K562 (cell line): ENCODE measurements at regions not wholly inside any gene's neighbourhood (a gene's known extent, or its start where the extent isn't known, plus 50 kb on each side); places are given as distances from the start of the nearest gene placed in this dataset.

Source experiments
- ADNP ChIP-seq: fragments of 200-800 bp; sonication (Bioruptor generic); IDR thresholded peaks from 2 replicates; pipeline ENCODE4 v1.6.1; 2016; ENCODE audit warnings: missing genetic modification characterization, missing compliant biosample characterization
- BACH1 ChIP-seq: fragments of 200-800 bp; sonication (Bioruptor generic); IDR thresholded peaks from 2 replicates; pipeline ENCODE4 v1.6.1; 2016; ENCODE audit warnings: missing genetic modification characterization, missing compliant biosample characterization
- CBFA2T2 ChIP-seq: fragments of 450-650 bp; conservative IDR thresholded peaks from 2 replicates; pipeline ENCODE4 v1.6.1; 2017; ENCODE audit warnings: mild to moderate bottlenecking
- CBX2 ChIP-seq: fragments of 200-600 bp; sonication (generic); IDR thresholded peaks from one replicate; pipeline ENCODE4 v1.6.1; 2012; ENCODE audit warnings: mild to moderate bottlenecking, low read length, inconsistent platforms; ENCODE audit not compliant: insufficient read depth, poor library complexity, severe bottlenecking
- CCAR2 ChIP-seq: fragments of 200-400 bp; formaldehyde crosslinking; IDR thresholded peaks from 2 replicates; pipeline ENCODE4 v1.6.1; 2017; ENCODE audit warnings: mild to moderate bottlenecking, low read depth, low read length
- CCNT2 ChIP-seq: IDR thresholded peaks from 2 replicates; pipeline ENCODE4 v1.6.1; 2011; ENCODE audit warnings: borderline replicate concordance, low read depth, mild to moderate bottlenecking, moderate library complexity, mixed read lengths, low read length; ENCODE audit not compliant: insufficient read length; ENCODE audit errors: extremely low read depth
- DPF2 ChIP-seq: fragments of 450-650 bp; IDR thresholded peaks from 2 replicates; pipeline ENCODE4 v1.6.1; 2016
- E2F3 ChIP-seq: fragments of 250-450 bp; sonication (Bioruptor Pico); IDR thresholded peaks from 2 replicates; pipeline ENCODE4 v1.4.0; 2020; ENCODE audit warnings: mild to moderate bottlenecking
- E2F8 ChIP-seq: fragments of 450-650 bp; IDR thresholded peaks from 2 replicates; pipeline ENCODE4 v1.7.1; 2018; ENCODE audit warnings: mild to moderate bottlenecking, low read depth; ENCODE audit not compliant: partially characterized antibody
- GATAD2A ChIP-seq: fragments of 450-650 bp; IDR thresholded peaks from 2 replicates; pipeline ENCODE4 v1.6.1; 2017
- MAFF ChIP-seq: IDR thresholded peaks from 2 replicates; pipeline ENCODE4 v1.6.1; 2012; ENCODE audit warnings: low read length, improper control_type of control experiment
- MAFG ChIP-seq: fragments of 450-650 bp; conservative IDR thresholded peaks from 2 replicates; pipeline ENCODE4 v1.6.1; 2016; ENCODE audit warnings: missing genetic modification characterization, missing compliant biosample characterization
- NELFE ChIP-seq: IDR thresholded peaks from 2 replicates; pipeline ENCODE4 v1.6.1; 2011; ENCODE audit warnings: mild to moderate bottlenecking; ENCODE audit not compliant: insufficient read depth, insufficient read length
- TSHZ1 ChIP-seq: fragments of 250-450 bp; sonication (Bioruptor Pico); IDR thresholded peaks from 2 replicates; pipeline ENCODE4 v1.4.0; 2020; ENCODE audit warnings: mild to moderate bottlenecking, moderate library complexity
- ZBED1 ChIP-seq: IDR thresholded peaks from 2 replicates; pipeline ENCODE4 v1.6.1; 2014
- ZBTB17 ChIP-seq: fragments of 450-650 bp; formaldehyde crosslinking; IDR thresholded peaks from 2 replicates; pipeline ENCODE4 v1.4.0; 2020; ENCODE audit warnings: mild to moderate bottlenecking
- ZEB2 ChIP-seq: fragments of 450-650 bp; IDR thresholded peaks from 2 replicates; pipeline ENCODE4 v1.6.1; 2016
- ZMIZ1 ChIP-seq, 2 experiments: fragments of 150-350 bp in 1 of 2; IDR thresholded peaks; 2 replicates each; pipeline ENCODE4 v1.6.1; 2012 to 2016; ENCODE audit warnings: low read depth in 2 of 2, low read length in 2 of 2, mild to moderate bottlenecking in 1 of 2, moderate library complexity in 1 of 2
- ZNF217 ChIP-seq: sonication (generic); formaldehyde crosslinking; IDR thresholded peaks from 2 replicates; pipeline ENCODE4 v1.8.0; 2022; ENCODE audit warnings: mild to moderate bottlenecking, missing genetic modification reagents
- ZNF316 ChIP-seq: fragments of 450-650 bp; IDR thresholded peaks from 2 replicates; pipeline ENCODE4 v1.6.1; 2016
- ZNF766 ChIP-seq: fragments of 200-800 bp; sonication (Bioruptor generic); conservative IDR thresholded peaks from 2 replicates; pipeline ENCODE4 v1.6.1; 2016; ENCODE audit warnings: missing genetic modification characterization, missing compliant biosample characterization

- peak; percentile 79 for TF ChIP-seq ZNF316
- no peak for TF ChIP-seq CCNT2
- TF ChIP-seq BACH1 (tag), result no peak
- no peak for TF ChIP-seq ZBTB17 (CRISPR knock-in tag)
- no peak for TF ChIP-seq CBFA2T2
- TF ChIP-seq ZNF766 (CRISPR knock-in tag), result no peak
- peak; percentile 91 for TF ChIP-seq MAFG (tag)
- TF ChIP-seq ZBED1, result no peak
- no peak for TF ChIP-seq ADNP (tag)
- no peak for TF ChIP-seq CBX2
- no peak for TF ChIP-seq TSHZ1 (CRISPR knock-in tag)
- TF ChIP-seq ZNF217 (CRISPR knock-in tag), result no peak
- peak; percentile 67 for TF ChIP-seq MAFF
- no peak for TF ChIP-seq E2F8
- no peak for TF ChIP-seq ZMIZ1 (IDR thresholded peaks at IDR 0.05; ENCODE audit: low read depth in 2 of 2, low read length in 2 of 2)
- no peak for TF ChIP-seq GATAD2A
- no peak for TF ChIP-seq DPF2
- TF ChIP-seq ZEB2, result no peak
- no peak for TF ChIP-seq CCAR2
- no peak for TF ChIP-seq E2F3 (CRISPR knock-in tag)
- TF ChIP-seq NELFE, result no peak
Measured at GRCh38 chr6:14241255-14242070, 123.9 kb downstream of the CD83 start (continued).
